GM21390 (cell line): ENCODE measurements at regions not wholly inside any gene's neighbourhood (a gene's known extent, or its start where the extent isn't known, plus 50 kb on each side); places are given as distances from the start of the nearest gene placed in this dataset.
"Not testable (repeated sequence)": the region's sequence is repeated elsewhere in the genome, so short reads cannot be mapped to it uniquely, and the experiment has no call there.

Experiments used
- ATAC-seq: cut with Tn5 transposase; IDR thresholded peaks from one replicate; pipeline ENCODE4 v1.9.1; 2021; ENCODE audit not compliant: unreplicated experiment

GRCh38 chr18:8912348-8913326, 189.9 kb upstream of the NDUFV2 start:
- peak; percentile 57 for ATAC-seq

GRCh38 chr18:8913606-8914403, 188.7 kb upstream of the NDUFV2 start:
- not testable (repeated sequence) for ATAC-seq

- ATAC-seq = not testable (repeated sequence)
Observed at GRCh38 chr18:8914404-8915264, 187.9 kb upstream of the NDUFV2 start.

GRCh38 chr18:8920856-8921787, 181.4 kb upstream of the NDUFV2 start:
- ATAC-seq = not testable (repeated sequence)

GRCh38 chr18:8926464-8926863, 176.0 kb upstream of the NDUFV2 start:
- no peak for ATAC-seq

- ATAC-seq = no peak
Observed at GRCh38 chr18:8928044-8928443, 174.5 kb upstream of the NDUFV2 start.

GRCh38 chr18:8928847-8929780, 173.4 kb upstream of the NDUFV2 start:
- ATAC-seq = no peak

GRCh38 chr18:8930990-8931616, 171.4 kb upstream of the NDUFV2 start:
- ATAC-seq = no peak

GRCh38 chr18:8932866-8933265, 169.6 kb upstream of the NDUFV2 start:
- ATAC-seq = no peak

- ATAC-seq = no peak
Observed at GRCh38 chr18:8933714-8934284, 168.7 kb upstream of the NDUFV2 start.

- not testable (repeated sequence) for ATAC-seq
Observed at GRCh38 chr18:8935346-8935745, 167.2 kb upstream of the NDUFV2 start.

GRCh38 chr18:8936619-8937018, 165.9 kb upstream of the NDUFV2 start:
- ATAC-seq = no peak

- ATAC-seq = no peak
Observed at GRCh38 chr18:8937160-8938094, 165.1 kb upstream of the NDUFV2 start.

- ATAC-seq = no peak
Observed at GRCh38 chr18:8938817-8939216, 163.7 kb upstream of the NDUFV2 start.

GRCh38 chr18:8942021-8942908, 160.2 kb upstream of the NDUFV2 start:
- no peak for ATAC-seq
